ENCODE measurements at regions not wholly inside any gene's neighbourhood (a gene's known extent, or its start where the extent isn't known, plus 50 kb on each side); places are given as distances from the start of the nearest gene placed in this dataset.

DNA sequence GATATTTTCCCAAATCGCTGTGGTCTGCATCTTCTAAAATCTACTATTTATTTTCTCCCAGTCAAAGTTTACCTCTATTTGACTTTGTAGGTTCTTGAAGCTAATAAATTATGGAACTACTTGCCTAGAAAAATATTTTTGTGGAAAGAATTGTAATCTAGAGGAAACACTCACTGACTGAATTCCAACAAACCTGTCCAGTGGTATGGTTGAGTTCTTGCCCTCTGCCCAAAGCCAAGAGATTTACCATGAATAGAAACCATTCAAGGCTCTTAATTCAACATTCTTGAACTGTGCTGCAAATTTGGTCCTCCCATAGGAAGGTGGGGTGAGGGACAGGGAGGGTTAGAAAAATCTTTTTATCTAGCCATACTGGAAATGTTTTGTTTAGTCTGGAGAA, 233.9 kb upstream of the MAP3K1 start:
- H3K36me3 ChIP-seq: no peaks in the 10 kb centered on the region
- DNase-seq: no peak
- H3K27ac ChIP-seq: no peak overlapping the region
- no peaks in the 10 kb centered on the region for H3K9me3 ChIP-seq
- H3K4me1 ChIP-seq: no peaks in the 10 kb centered on the region
- H3K27me3 ChIP-seq: no peaks in the 10 kb centered on the region
- H3K4me3 ChIP-seq: no peak overlapping the region
- TF ChIP-seq, protein P1, sequence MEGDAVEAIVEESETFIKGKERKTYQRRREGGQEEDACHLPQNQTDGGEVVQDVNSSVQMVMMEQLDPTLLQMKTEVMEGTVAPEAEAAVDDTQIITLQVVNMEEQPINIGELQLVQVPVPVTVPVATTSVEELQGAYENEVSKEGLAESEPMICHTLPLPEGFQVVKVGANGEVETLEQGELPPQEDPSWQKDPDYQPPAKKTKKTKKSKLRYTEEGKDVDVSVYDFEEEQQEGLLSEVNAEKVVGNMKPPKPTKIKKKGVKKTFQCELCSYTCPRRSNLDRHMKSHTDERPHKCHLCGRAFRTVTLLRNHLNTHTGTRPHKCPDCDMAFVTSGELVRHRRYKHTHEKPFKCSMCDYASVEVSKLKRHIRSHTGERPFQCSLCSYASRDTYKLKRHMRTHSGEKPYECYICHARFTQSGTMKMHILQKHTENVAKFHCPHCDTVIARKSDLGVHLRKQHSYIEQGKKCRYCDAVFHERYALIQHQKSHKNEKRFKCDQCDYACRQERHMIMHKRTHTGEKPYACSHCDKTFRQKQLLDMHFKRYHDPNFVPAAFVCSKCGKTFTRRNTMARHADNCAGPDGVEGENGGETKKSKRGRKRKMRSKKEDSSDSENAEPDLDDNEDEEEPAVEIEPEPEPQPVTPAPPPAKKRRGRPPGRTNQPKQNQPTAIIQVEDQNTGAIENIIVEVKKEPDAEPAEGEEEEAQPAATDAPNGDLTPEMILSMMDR (IDR thresholded peaks at IDR 0.05): no peak
- no peak for TF ChIP-seq POLR2A (IDR thresholded peaks at IDR 0.05)

DNA sequence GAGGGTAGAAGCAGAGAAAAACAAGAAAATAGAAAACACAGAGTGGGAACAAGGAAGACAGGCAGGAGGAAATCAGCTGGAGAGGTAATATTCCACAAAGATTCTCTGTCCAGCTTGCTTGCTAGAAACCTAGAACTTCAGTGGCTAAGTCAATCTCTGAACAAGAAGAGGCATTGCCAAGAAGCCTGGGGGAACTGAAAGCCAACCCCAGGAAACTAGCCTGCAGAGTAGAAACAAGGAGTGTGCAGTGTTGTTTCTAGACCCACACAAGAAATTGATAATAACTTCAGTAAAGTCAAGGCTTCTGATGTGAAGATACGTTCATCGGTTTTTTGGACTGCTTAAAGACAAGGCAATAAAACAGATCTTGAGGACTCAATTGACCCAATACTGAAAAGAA, 234.5 kb upstream of the MAP3K1 start:
- no peaks in the 10 kb centered on the region for H3K9me3 ChIP-seq

DNA sequence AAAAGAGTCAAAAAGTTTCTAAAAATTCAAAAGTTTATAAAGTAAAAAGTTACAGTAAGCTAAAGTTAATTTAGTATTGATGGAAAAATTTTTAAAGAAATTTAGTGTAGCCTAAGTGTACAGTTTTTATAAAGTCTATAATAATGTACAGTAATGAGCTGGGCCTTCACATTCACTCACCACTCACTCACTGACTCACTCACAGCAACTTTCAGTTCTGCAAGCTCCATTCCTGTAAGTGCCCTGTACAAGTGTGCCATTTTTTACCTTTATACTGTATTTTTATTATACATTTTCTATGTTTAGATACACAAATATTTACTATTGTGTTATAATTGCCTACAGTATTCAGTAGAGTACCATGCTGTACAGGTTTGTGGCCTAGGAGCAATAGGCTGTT, 239.5 kb upstream of the MAP3K1 start:
- DNase-seq: no peak
- Histone ChIP-seq H3K27me3 (no peaks in the 10 kb centered on the region), H3K27ac (no peak overlapping the region), H3K36me3 (no peaks in the 10 kb centered on the region), H3K4me1 (no peaks in the 10 kb centered on the region), H3K9me3 (no peaks in the 10 kb centered on the region), H3K4me3 (no peak overlapping the region)
- TF ChIP-seq, protein P1 (IDR thresholded peaks at IDR 0.05): no peak
- TF ChIP-seq POLR2A (IDR thresholded peaks at IDR 0.05): no peak

More for the DNA sequence above, 234.5 kb upstream of the MAP3K1 start:
- H3K4me1 ChIP-seq: no peaks in the 10 kb centered on the region
- no peak for DNase-seq
- TF ChIP-seq, protein P1 (IDR thresholded peaks at IDR 0.05): no peak
- TF ChIP-seq POLR2A (IDR thresholded peaks at IDR 0.05): no peak
- H3K27ac ChIP-seq: no peak overlapping the region
- H3K27me3 ChIP-seq: no peaks in the 10 kb centered on the region
- H3K36me3 ChIP-seq: no peaks in the 10 kb centered on the region
- no peak overlapping the region for H3K4me3 ChIP-seq

DNA sequence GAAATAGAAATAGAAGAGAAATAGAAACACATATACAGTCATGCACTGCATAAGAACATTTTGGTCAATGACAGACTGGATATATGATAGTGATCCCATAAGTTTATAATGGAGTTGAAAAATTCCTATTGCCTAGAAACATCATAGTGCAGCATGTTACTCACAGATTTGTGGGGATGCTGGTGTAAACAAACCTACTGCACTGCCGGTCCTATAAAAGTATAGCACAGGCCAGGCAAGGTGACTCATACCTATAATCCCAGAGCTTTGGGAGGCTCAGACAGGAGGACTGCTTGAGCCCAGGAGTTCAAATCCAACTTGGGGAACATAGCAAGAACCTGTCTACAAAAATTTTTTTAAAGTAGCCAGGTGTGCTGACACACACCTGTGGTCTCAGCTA, 240.6 kb upstream of the MAP3K1 start:
- no peak for TF ChIP-seq POLR2A (IDR thresholded peaks at IDR 0.05)
- TF ChIP-seq, protein P1 (IDR thresholded peaks at IDR 0.05): no peak
- Histone ChIP-seq H3K27ac (no peak overlapping the region), H3K9me3 (no peaks in the 10 kb centered on the region), H3K4me1 (no peaks in the 10 kb centered on the region), H3K36me3 (no peaks in the 10 kb centered on the region), H3K4me3 (no peak overlapping the region), H3K27me3 (no peaks in the 10 kb centered on the region)
- no peak for DNase-seq

DNA sequence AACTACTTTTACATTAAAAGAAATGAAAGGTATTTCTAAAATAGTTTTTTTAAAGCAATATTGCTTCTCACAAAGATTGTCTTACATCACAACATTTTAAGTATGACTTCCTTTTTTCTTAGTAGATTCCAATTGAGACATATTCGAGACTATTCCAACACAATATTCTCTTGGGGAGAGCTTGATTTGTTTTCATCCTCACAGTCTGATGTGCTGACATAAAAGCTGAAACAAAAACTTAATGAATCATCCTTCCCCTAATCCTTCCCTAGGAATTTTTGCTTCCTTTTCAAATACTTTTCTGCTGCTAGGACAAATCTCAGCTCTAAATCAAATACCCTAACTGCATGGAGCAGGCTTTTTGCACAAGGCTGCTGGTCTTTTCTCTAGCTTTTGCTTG, 245.8 kb upstream of the MAP3K1 start:
- H3K4me1 ChIP-seq: peaks cover 0 to 7% (median 2%) of the 10 kb centered on the region in 4 donors
- no peaks in the 10 kb centered on the region for H3K9me3 ChIP-seq
- TF ChIP-seq, protein P1 (IDR thresholded peaks at IDR 0.05): no peak
- H3K27ac ChIP-seq: no peak overlapping the region
- H3K27me3 ChIP-seq: no peaks in the 10 kb centered on the region
- no peak for DNase-seq
- no peaks in the 10 kb centered on the region for H3K36me3 ChIP-seq
- no peak overlapping the region for H3K4me3 ChIP-seq

DNA sequence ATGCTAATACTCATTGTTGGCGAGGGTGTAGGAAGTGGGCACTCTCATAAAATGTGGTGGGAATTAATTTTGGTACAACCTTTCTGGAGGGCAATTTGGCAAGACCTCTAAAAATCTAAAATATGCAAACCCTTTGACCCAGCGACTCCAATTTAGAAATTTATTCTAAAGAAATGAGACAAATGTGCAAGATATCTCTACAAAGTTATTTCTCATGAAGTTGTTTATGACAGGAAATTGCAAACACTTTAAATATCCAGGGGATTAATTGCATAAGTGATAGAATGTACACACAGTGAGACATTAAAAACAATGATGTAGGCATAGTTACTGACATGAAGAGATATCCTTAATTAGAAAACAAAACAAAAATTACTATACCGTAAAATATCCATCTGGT, 246.3 kb upstream of the MAP3K1 start:
- Histone ChIP-seq H3K36me3 (no peaks in the 10 kb centered on the region), H3K4me3 (no peak overlapping the region), H3K27me3 (no peaks in the 10 kb centered on the region), H3K27ac (no peak overlapping the region), H3K9me3 (no peaks in the 10 kb centered on the region), H3K4me1 (peaks cover 0 to 7% (median 2%) of the 10 kb centered on the region in 4 donors)
- DNase-seq: no peak
- TF ChIP-seq, protein P1 (IDR thresholded peaks at IDR 0.05): no peak
- TF ChIP-seq POLR2A (IDR thresholded peaks at IDR 0.05): no peak
